ENCODE measurements at regions not wholly inside any gene's neighbourhood (a gene's known extent, or its start where the extent isn't known, plus 50 kb on each side); places are given as distances from the start of the nearest gene placed in this dataset.

DNA sequence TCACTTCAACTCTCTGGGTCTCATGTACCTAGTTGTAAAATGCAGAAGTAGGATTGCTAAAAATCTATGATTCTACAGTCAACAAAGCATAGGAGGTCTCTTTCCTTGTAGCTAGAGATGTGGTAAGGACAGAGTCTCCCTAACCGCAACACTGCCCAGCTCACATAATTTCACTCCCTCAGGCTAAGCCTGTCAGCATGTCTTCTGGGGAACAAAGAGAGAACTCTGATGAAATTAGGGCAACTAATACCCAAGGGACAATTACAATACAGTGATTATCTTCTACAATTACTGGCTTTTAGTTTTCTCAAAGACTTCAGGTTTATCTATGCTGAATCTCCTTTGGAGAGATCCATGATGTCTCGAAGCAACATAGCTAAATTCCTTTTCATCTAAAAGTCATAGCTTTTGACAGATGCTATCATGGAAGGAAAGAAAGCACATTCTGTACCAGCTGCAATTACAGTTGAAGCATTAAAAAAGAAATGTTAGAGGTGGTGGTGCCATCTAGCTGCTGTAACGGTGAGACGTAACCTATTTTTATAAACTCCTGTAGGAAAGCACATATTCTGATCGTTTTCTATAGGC lies 141.1 kb upstream of the TARS1 start:
- H3K4me1 ChIP-seq, result peaks cover 0 to 36% (median 18%) of the 10 kb centered on the region in 4 donors
- H3K4me3 ChIP-seq, result no peak overlapping the region
- 16 to 21% methylated on average over 5 of the region's 5 CpGs for WGBS, 2 donors
- intact Hi-C loops (cut with DNase I), result loop anchor here (1.0 to 5.0 kb wide), 3 partner anchors 62 to 587 kb away; no protein-coding TSS in a partner anchor
- no peaks in the 10 kb centered on the region for H3K27me3 ChIP-seq
- peak in 1 of 4 donors; percentile 48 for TF ChIP-seq EP300 (IDR thresholded peaks at IDR 0.05)
- TF ChIP-seq POLR2A (IDR thresholded peaks at IDR 0.05), result no peak
- TF ChIP-seq, protein P1, sequence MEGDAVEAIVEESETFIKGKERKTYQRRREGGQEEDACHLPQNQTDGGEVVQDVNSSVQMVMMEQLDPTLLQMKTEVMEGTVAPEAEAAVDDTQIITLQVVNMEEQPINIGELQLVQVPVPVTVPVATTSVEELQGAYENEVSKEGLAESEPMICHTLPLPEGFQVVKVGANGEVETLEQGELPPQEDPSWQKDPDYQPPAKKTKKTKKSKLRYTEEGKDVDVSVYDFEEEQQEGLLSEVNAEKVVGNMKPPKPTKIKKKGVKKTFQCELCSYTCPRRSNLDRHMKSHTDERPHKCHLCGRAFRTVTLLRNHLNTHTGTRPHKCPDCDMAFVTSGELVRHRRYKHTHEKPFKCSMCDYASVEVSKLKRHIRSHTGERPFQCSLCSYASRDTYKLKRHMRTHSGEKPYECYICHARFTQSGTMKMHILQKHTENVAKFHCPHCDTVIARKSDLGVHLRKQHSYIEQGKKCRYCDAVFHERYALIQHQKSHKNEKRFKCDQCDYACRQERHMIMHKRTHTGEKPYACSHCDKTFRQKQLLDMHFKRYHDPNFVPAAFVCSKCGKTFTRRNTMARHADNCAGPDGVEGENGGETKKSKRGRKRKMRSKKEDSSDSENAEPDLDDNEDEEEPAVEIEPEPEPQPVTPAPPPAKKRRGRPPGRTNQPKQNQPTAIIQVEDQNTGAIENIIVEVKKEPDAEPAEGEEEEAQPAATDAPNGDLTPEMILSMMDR (IDR thresholded peaks at IDR 0.05), result peak; percentile 13 to 41 (median 32)
- H3K36me3 ChIP-seq, result no peaks in the 10 kb centered on the region
- H3K9me3 ChIP-seq, result no peaks in the 10 kb centered on the region
- DNase-seq, result no peak
- peak overlapping the region in 3 of 4 donors; percentile 62 to 66 (median 65) for H3K27ac ChIP-seq

DNA sequence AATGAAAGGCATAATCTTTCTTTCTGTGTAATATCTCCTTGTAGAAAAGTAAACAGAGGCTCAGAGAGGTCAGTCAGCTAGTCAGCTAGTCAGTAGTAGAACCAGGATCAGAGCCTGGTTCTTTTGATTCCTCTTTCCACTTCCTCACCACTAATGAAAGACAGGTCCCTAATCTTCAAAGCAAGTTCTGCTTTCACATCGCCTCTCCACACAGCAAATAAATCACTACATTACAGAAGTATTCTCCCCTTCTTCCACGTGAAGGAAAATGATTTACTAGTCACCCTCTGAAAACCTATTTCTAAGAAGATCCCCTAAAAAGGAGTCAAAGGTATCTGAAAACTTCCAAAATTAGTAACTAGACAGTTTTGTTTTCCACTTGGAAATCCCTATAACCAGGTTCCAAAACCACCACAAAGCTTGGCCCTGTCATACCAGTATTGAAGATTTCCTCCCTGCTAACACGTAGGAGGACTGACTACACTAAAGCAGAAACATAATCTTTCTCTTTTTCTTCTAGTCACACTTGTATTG lies 140.5 kb upstream of the TARS1 start:
- WGBS, 2 donors, result 17 to 29% methylated on average over 3 of the region's 3 CpGs
- H3K36me3 ChIP-seq, result no peaks in the 10 kb centered on the region
- no peaks in the 10 kb centered on the region for H3K9me3 ChIP-seq
- H3K4me1 ChIP-seq, result peaks cover 0 to 36% (median 18%) of the 10 kb centered on the region in 4 donors
- no peak for TF ChIP-seq POLR2A (IDR thresholded peaks at IDR 0.05)
- TF ChIP-seq, protein P1 (IDR thresholded peaks at IDR 0.05), result peak in 1 of 4 experiments; percentile 1
- DNase-seq, result no peak
- H3K27ac ChIP-seq, result peak overlapping the region in 3 of 4 donors; percentile 62 to 66 (median 65)
- no peak overlapping the region for H3K4me3 ChIP-seq
- H3K27me3 ChIP-seq, result no peaks in the 10 kb centered on the region
- intact Hi-C loops (cut with DNase I), result loop anchor here (1.0 to 5.0 kb wide), 3 partner anchors 63 to 588 kb away; no protein-coding TSS in a partner anchor

DNA sequence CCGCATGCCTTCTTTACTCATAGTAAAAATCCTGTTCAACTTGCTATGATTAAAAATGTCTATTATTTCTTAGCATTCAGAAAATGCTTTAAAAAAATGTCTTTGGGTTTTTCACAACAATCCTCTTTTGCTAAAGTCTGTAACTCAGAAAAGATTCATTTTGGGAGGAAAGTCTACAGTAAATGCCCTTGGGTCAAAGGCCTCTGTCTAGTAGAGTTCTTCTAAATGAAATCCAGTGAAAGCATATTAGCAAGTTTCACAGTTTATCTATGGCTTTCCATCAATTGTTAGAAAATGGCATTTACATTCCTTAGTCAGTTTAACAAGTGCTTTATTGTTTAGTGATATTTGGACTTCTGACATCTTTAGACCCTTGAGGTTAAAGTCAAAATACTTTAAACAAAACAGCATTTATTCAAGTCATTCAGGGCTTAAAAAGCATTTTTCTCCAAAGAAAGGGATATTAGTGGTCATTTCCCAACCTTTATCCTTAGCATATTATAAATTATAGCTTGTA lies 137.1 kb upstream of the TARS1 start:
- DNase-seq, result no peak
- Histone ChIP-seq H3K27me3 (no peaks in the 10 kb centered on the region), H3K27ac (peak overlapping the region in 3 of 4 donors; percentile 16 to 58 (median 47)), H3K36me3 (no peaks in the 10 kb centered on the region), H3K4me1 (peaks cover 0 to 62% (median 38%) of the 10 kb centered on the region in 4 donors), H3K9me3 (no peaks in the 10 kb centered on the region), H3K4me3 (no peak overlapping the region)
- TF ChIP-seq POLR2AphosphoS5 (IDR thresholded peaks at IDR 0.05), result no peak
- TF ChIP-seq, protein P1 (IDR thresholded peaks at IDR 0.05), result no peak
- TF ChIP-seq EP300 (IDR thresholded peaks at IDR 0.05), result no peak
- no peak for TF ChIP-seq POLR2A (IDR thresholded peaks at IDR 0.05)
- intact Hi-C loops (cut with DNase I), result loop anchor here (5.0 kb wide), 2 partner anchors 66 to 121 kb away; no protein-coding TSS in a partner anchor
- 91 to 93% methylated on average over 1 of the region's 1 CpG for WGBS, 2 donors

DNA sequence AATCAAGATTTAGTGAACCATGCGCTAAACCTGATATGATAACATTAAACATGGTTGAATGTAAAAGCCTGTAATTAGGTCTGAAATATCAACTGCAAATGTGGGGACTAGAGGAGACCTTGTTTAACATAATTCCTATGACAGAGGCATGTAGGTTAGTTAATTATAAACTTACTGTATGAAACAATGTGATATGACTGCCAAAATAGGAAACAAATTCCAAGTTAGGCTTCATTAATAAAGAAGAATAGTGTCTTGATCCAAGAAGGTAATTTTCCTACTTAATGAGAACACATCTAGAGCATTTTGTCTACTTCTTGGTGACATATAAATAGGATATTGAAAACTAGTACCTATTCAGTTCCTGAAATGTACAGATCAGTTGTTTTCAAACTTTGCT lies 136.2 kb upstream of the TARS1 start:
- peaks cover 0 to 66% (median 45%) of the 10 kb centered on the region in 4 donors for H3K4me1 ChIP-seq
- H3K4me3 ChIP-seq, result no peak overlapping the region
- H3K27me3 ChIP-seq, result no peaks in the 10 kb centered on the region
- no peak for DNase-seq
- H3K27ac ChIP-seq, result peak overlapping the region in 1 of 4 donors; percentile 39
- H3K9me3 ChIP-seq, result no peaks in the 10 kb centered on the region
- WGBS, 2 donors, result 94 to 97% methylated on average over 1 of the region's 1 CpG
- no peak for TF ChIP-seq EP300 (IDR thresholded peaks at IDR 0.05)
- TF ChIP-seq, protein P1 (IDR thresholded peaks at IDR 0.05), result no peak
- no peak for TF ChIP-seq POLR2AphosphoS5 (IDR thresholded peaks at IDR 0.05)
- no peak for TF ChIP-seq POLR2A (IDR thresholded peaks at IDR 0.05)
- intact Hi-C loops (cut with DNase I), result loop anchor here (5.0 kb wide), 2 partner anchors 67 to 122 kb away; no protein-coding TSS in a partner anchor
- no peaks in the 10 kb centered on the region for H3K36me3 ChIP-seq
